MM.1S (cell line): ENCODE measurements at regions not wholly inside any gene's neighbourhood (a gene's known extent, or its start where the extent isn't known, plus 50 kb on each side); places are given as distances from the start of the nearest gene placed in this dataset.

Experiments
- DNase-seq: peaks from one replicate; pipeline ENCODE4 v3.0.0-alpha.2; 2015
- H2AFZ ChIP-seq: fragments of 300-600 bp; sonication (generic); 2 replicates; pipeline ENCODE4 v1.6.0; 2016; ENCODE audit warnings: antibody characterized with exemption, low read length
- H3F3A ChIP-seq: fragments of 300-600 bp; sonication (generic); 2 replicates; pipeline ENCODE4 v1.6.1; 2016; ENCODE audit warnings: mild to moderate bottlenecking, antibody characterized with exemption, low read length, moderate library complexity, mixed read lengths; ENCODE audit not compliant: insufficient read depth
- H3K27ac ChIP-seq: fragments of 300-600 bp; sonication (generic); 2 replicates; pipeline ENCODE4 v1.5.1; 2016; ENCODE audit warnings: mild to moderate bottlenecking, low read length
- H3K27me3 ChIP-seq: fragments of 300-600 bp; sonication (generic); replicated peaks from 2 replicates; pipeline ENCODE4 v1.6.0; 2016; ENCODE audit warnings: low read length; ENCODE audit not compliant: insufficient read depth
- H3K36me3 ChIP-seq: fragments of 300-600 bp; sonication (generic); replicated peaks from 2 replicates; pipeline ENCODE4 v1.6.1; 2016; ENCODE audit warnings: mild to moderate bottlenecking, low read length, mixed read lengths; ENCODE audit not compliant: insufficient read depth
- H3K4me1 ChIP-seq: fragments of 300-600 bp; sonication (generic); 2 replicates; pipeline ENCODE4 v1.6.1; 2016; ENCODE audit warnings: low read length, mixed read lengths
- H3K4me2 ChIP-seq: fragments of 300-600 bp; sonication (generic); 2 replicates; pipeline ENCODE4 v1.6.0; 2016; ENCODE audit warnings: low read depth, low read length
- H3K4me3 ChIP-seq: fragments of 300-600 bp; sonication (generic); 2 replicates; pipeline ENCODE4 v1.5.1; 2016; ENCODE audit warnings: low read length, mixed read lengths
- H3K79me2 ChIP-seq: fragments of 300-600 bp; sonication (generic); 2 replicates; pipeline ENCODE4 v1.6.1; 2016; ENCODE audit warnings: mixed run types, low read length, mixed read lengths
- H3K9ac ChIP-seq: fragments of 300-600 bp; sonication (generic); 2 replicates; pipeline ENCODE4 v1.6.1; 2016; ENCODE audit warnings: low read length, mixed read lengths
- H3K9me2 ChIP-seq: fragments of 300-600 bp; sonication (generic); replicated peaks from 2 replicates; pipeline ENCODE4 v1.6.1; 2016; ENCODE audit warnings: mild to moderate bottlenecking, low read length, mixed read lengths; ENCODE audit not compliant: insufficient read depth
- H3K9me3 ChIP-seq: fragments of 300-600 bp; sonication (generic); replicated peaks from 2 replicates; pipeline ENCODE4 v1.6.1; 2016; ENCODE audit warnings: mild to moderate bottlenecking, low read length, mixed read lengths; ENCODE audit not compliant: insufficient read depth
- H4K20me1 ChIP-seq: fragments of 300-600 bp; sonication (generic); 2 replicates; pipeline ENCODE4 v1.6.1; 2016; ENCODE audit warnings: mild to moderate bottlenecking, low read length, moderate library complexity, mixed read lengths; ENCODE audit not compliant: insufficient read depth
- CTCF ChIP-seq: fragments of 300-600 bp; sonication (generic); IDR thresholded peaks from 2 replicates; pipeline ENCODE4 v1.5.1; 2016; ENCODE audit warnings: antibody characterized with exemption, low read length, mixed read lengths
- EZH2 ChIP-seq: fragments of 300-600 bp; sonication (generic); optimal IDR thresholded peaks from 2 replicates; pipeline ENCODE3; 2017; ENCODE audit warnings: low read depth, mild to moderate bottlenecking, antibody characterized with exemption, low read length, mixed read lengths
- EZH2phosphoT487 ChIP-seq: fragments of 300-600 bp; sonication (generic); IDR thresholded peaks from 2 replicates; pipeline ENCODE4 v1.6.1; 2018; ENCODE audit warnings: antibody characterized with exemption, low read length

GRCh38 chr3:106117490-106117858 is 248.7 kb upstream of the CBLB start:
- no peak overlapping the region for H3K27ac ChIP-seq

GRCh38 chr3:106119614-106120082 is 250.8 kb upstream of the CBLB start:
- Histone ChIP-seq H3K27me3 (no peaks in the 10 kb centered on the region), H3K36me3 (no peaks in the 10 kb centered on the region), H3K79me2 (no peaks in the 10 kb centered on the region), H3K9me2 (no peaks in the 10 kb centered on the region), H3F3A (no peaks in the 10 kb centered on the region), H3K4me1 (no peaks in the 10 kb centered on the region), H3K9ac (no peak overlapping the region), H4K20me1 (no peaks in the 10 kb centered on the region), H3K4me2 (no peak overlapping the region), H2AFZ (no peak overlapping the region), H3K4me3 (no peak overlapping the region), H3K27ac (no peak overlapping the region), H3K9me3 (no peaks in the 10 kb centered on the region)
- no peak for DNase-seq
- no peak for TF ChIP-seq CTCF
- TF ChIP-seq EZH2 = no peak
- no peak for TF ChIP-seq EZH2phosphoT487

More at GRCh38 chr3:106117490-106117858, 248.7 kb upstream of the CBLB start:
- Histone ChIP-seq H3K4me3 (no peak overlapping the region), H3K36me3 (no peaks in the 10 kb centered on the region), H3K9me2 (no peaks in the 10 kb centered on the region), H3K27me3 (no peaks in the 10 kb centered on the region), H4K20me1 (no peaks in the 10 kb centered on the region), H3K4me2 (no peak overlapping the region), H3K4me1 (no peaks in the 10 kb centered on the region), H3F3A (no peaks in the 10 kb centered on the region), H3K79me2 (no peaks in the 10 kb centered on the region), H3K9ac (no peak overlapping the region), H2AFZ (no peak overlapping the region), H3K9me3 (no peaks in the 10 kb centered on the region)
- TF ChIP-seq EZH2 = no peak
- TF ChIP-seq CTCF = no peak
- no peak for TF ChIP-seq EZH2phosphoT487
- DNase-seq = no peak

GRCh38 chr3:106120356-106120755 is 251.5 kb upstream of the CBLB start:
- Histone ChIP-seq H4K20me1 (no peaks in the 10 kb centered on the region), H3K4me1 (no peaks in the 10 kb centered on the region), H3K36me3 (no peaks in the 10 kb centered on the region), H3K4me2 (no peak overlapping the region), H3K27ac (no peak overlapping the region), H3K79me2 (no peaks in the 10 kb centered on the region), H3K27me3 (no peaks in the 10 kb centered on the region), H3F3A (no peaks in the 10 kb centered on the region), H3K4me3 (no peak overlapping the region), H2AFZ (no peak overlapping the region), H3K9me2 (no peaks in the 10 kb centered on the region), H3K9ac (no peak overlapping the region), H3K9me3 (no peaks in the 10 kb centered on the region)
- no peak for DNase-seq
- no peak for TF ChIP-seq CTCF
- TF ChIP-seq EZH2phosphoT487 = no peak
